ENCODE measurements at regions not wholly inside any gene's neighbourhood (a gene's known extent, or its start where the extent isn't known, plus 50 kb on each side); places are given as distances from the start of the nearest gene placed in this dataset.

DNA sequence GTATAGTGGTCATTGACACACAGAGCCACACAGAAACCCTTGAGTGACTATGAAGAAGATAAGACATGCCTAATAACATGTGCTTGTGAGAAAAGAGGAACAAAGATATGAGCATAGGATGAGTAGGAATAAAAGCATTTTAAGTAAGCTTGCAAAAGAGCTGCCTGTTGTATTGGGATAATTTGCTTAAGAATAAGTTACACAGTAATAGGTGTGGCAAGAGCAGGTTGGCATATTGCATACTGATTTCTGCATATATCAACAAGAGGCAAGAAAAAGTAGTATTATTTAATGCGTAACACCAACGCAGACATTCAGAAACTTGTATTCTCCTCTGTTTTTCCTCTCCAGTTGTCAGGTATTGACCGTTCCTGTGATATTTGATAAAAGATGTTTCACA, 111.5 kb upstream of the UGT8 start:
- no peaks in the 10 kb centered on the region for H3K9me3 ChIP-seq
- ATAC-seq = no peak
- no peak for DNase-seq
- H3K36me3 ChIP-seq (ENCODE audit: low read depth) = no peaks in the 10 kb centered on the region
- TF ChIP-seq, protein P1, sequence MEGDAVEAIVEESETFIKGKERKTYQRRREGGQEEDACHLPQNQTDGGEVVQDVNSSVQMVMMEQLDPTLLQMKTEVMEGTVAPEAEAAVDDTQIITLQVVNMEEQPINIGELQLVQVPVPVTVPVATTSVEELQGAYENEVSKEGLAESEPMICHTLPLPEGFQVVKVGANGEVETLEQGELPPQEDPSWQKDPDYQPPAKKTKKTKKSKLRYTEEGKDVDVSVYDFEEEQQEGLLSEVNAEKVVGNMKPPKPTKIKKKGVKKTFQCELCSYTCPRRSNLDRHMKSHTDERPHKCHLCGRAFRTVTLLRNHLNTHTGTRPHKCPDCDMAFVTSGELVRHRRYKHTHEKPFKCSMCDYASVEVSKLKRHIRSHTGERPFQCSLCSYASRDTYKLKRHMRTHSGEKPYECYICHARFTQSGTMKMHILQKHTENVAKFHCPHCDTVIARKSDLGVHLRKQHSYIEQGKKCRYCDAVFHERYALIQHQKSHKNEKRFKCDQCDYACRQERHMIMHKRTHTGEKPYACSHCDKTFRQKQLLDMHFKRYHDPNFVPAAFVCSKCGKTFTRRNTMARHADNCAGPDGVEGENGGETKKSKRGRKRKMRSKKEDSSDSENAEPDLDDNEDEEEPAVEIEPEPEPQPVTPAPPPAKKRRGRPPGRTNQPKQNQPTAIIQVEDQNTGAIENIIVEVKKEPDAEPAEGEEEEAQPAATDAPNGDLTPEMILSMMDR (IDR thresholded peaks at IDR 0.05) = no peak
- no peak overlapping the region for H3K4me3 ChIP-seq
- H3K4me1 ChIP-seq (ENCODE audit: low read depth) = no peaks in the 10 kb centered on the region
- intact Hi-C loops (cut with DNase I, micrococcal nuclease) = no loop called here

DNA sequence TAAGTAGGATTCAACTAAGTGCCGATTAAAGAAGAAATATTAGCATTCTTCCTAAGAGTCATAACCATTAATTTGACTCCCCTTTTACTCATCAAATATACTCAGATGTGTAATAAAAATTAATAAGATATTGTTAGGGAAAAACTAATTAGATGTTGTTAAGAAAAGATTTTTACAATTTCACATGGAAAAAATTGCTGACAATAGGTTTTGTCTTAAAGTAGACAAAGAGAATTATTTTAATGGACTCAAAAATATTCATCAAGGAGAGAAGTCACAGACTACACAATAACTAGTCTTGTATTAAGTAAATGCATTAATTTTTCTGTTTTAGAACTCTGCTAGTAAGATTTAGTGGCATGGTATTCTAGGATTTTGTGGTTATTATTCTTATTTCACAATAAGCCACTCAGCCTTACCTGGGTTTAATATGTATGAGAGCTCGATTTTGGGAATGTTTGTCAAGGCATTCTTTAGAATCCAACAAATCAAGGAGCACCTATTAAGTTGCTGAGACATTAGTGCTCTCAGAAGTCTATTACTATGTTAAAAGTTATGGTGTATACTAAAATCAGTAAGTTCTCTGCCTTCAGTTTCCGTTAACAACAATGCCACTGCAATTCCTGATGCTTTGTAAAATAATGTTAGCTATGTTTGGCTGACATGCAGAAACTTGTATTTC, 110.2 kb upstream of the UGT8 start:
- intact Hi-C loops (cut with DNase I, micrococcal nuclease) = no loop called here
- no peaks in the 10 kb centered on the region for H3K4me1 ChIP-seq (ENCODE audit: low read depth)
- no peaks in the 10 kb centered on the region for H3K9me3 ChIP-seq
- no peak overlapping the region for H3K4me3 ChIP-seq
- no peak for ATAC-seq
- DNase-seq = no peak
- TF ChIP-seq, protein P1 (IDR thresholded peaks at IDR 0.05) = no peak
- H3K36me3 ChIP-seq (ENCODE audit: low read depth) = no peaks in the 10 kb centered on the region

DNA sequence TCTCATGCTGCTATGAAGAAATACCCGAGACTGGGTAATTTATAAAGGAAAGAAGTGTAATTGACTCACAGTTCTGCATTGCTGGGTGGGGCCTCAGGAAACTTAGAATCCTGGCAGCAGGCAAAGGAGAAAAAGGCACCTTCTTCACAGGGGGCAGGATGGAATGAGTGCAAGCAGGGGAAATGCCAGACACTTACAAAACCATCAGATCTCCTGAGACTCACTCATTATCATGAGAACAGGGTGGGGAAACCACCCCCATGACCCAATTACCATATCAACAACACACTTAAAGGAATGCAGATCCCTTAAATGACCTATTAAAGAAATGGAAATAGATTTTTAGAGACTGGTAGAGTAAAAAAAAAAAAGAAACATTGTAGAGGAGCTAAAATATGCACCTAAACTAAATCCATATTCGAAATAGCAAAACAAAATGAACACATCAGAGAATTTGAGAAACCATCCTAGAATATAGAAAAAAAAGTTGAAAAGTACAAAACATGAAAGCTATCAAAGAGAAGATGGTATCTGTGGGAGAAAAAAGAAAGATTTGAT, 104.3 kb upstream of the UGT8 start:
- DNase-seq = no peak

DNA sequence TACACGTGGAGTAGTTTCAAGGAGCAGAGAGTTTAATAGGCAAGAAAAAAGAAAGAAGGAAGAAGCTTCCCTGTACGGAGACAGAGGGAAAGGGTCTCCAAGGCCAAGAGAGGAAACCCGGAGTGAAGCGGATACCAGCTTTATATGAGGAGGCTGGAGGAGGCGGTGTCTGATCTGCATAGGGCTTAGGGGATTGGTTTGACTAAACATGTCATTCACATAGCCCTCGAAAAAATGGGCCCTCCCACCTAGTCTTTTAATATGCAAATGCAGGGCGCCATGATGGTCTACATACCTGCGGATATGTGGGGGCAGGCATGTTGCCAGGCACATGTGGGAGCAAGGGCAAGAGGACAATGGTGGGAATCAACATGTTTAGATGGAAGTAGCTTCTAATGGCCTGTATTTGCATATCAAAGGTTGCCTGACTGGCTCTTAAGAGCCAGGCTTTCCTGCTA, 103.1 kb upstream of the UGT8 start:
- Histone ChIP-seq H3K4me1 (ENCODE audit: low read depth) (no peaks in the 10 kb centered on the region), H3K4me3 (no peak overlapping the region), H3K36me3 (ENCODE audit: low read depth) (no peaks in the 10 kb centered on the region), H3K9me3 (no peaks in the 10 kb centered on the region)
- ATAC-seq = no peak
- DNase-seq = no peak
- intact Hi-C loops (cut with DNase I, micrococcal nuclease) = no loop called here
- TF ChIP-seq, protein P1 (IDR thresholded peaks at IDR 0.05) = no peak

More for the DNA sequence above, 104.3 kb upstream of the UGT8 start:
- Histone ChIP-seq H3K9me3 (no peaks in the 10 kb centered on the region), H3K36me3 (ENCODE audit: low read depth) (no peaks in the 10 kb centered on the region), H3K4me1 (ENCODE audit: low read depth) (no peaks in the 10 kb centered on the region), H3K4me3 (no peak overlapping the region)
- ATAC-seq = no peak
- TF ChIP-seq, protein P1 (IDR thresholded peaks at IDR 0.05) = no peak
- intact Hi-C loops (cut with DNase I, micrococcal nuclease) = no loop called here

DNA sequence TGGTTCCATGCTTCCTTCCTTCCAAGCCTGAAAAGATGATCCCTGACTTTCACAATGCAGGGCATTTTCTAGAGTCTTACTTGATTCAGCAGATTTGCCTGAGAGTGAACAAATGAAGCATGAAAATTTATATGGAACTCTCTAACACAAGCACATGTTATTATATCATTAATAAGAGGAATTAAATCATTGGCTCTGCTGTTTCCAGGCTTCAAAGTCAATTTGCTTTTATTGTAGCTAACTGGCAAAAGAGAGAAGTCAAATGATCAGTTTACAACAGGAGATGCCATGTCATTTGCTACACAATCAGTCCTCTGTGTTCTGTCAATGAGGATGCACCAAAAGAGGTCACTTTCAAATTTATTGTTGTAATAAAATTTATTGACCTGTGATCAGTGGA, 101.5 kb upstream of the UGT8 start:
- Histone ChIP-seq H3K4me1 (ENCODE audit: low read depth) (no peaks in the 10 kb centered on the region), H3K36me3 (ENCODE audit: low read depth) (no peaks in the 10 kb centered on the region), H3K9me3 (no peaks in the 10 kb centered on the region), H3K4me3 (no peak overlapping the region)
- TF ChIP-seq, protein P1 (IDR thresholded peaks at IDR 0.05) = no peak
- no peak for DNase-seq
- ATAC-seq = no peak
- intact Hi-C loops (cut with DNase I, micrococcal nuclease) = no loop called here
